BE2C (cell line): ENCODE measurements at regions not wholly inside any gene's neighbourhood (a gene's known extent, or its start where the extent isn't known, plus 50 kb on each side); places are given as distances from the start of the nearest gene placed in this dataset.
A peak's percentile ranks its signal among the peaks of the same experiment; 100 is the strongest.

ENCODE experiments used
- DNase-seq: peaks from one replicate; pipeline ENCODE4 v3.0.0-alpha.2; 2020
- H3K27me3 ChIP-seq: fragments of 250-450 bp; sonication (Bioruptor Pico); 2 replicates; pipeline ENCODE4 v1.5.1; 2020; ENCODE audit warnings: mild to moderate bottlenecking
- H3K36me3 ChIP-seq: fragments of 250-450 bp; sonication (Bioruptor Pico); 2 replicates; pipeline ENCODE4 v1.5.1; 2020; ENCODE audit warnings: mild to moderate bottlenecking
- H3K4me1 ChIP-seq: fragments of 250-450 bp; sonication (Bioruptor Pico); 2 replicates; pipeline ENCODE4 v1.5.1; 2020
- H3K4me3 ChIP-seq: 2 replicates; pipeline ENCODE4 v1.5.1; 2011; ENCODE audit warnings: low read depth, low read length
- H3K9me3 ChIP-seq: fragments of 250-450 bp; sonication (Bioruptor Pico); 2 replicates; pipeline ENCODE4 v1.5.1; 2020
- CTCF ChIP-seq: IDR thresholded peaks from 2 replicates; pipeline ENCODE4 v1.5.1; 2012; ENCODE audit warnings: mild to moderate bottlenecking, low read depth, low read length

DNA sequence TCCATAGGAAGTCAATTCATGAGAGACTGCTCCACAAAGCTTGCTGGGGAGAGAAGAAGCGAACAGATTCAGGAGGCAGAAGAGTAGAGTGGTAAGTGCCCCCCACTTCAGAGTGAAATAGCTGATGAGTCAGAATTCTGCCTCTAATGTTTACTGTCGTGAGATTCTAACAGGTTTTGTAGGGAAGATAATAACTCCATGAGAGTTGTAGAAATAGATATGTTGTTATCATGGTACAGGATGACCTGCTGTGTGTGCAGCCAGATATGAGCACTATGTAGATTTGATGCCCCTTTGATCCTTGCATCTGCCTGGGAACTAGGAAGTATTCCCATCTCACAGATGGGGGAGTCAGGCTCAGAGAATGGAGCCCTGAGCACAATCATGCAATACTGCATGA lies 502.4 kb upstream of the CDH11 start:
- no peaks in the 10 kb centered on the region for H3K36me3 ChIP-seq
- TF ChIP-seq CTCF = no peak
- H3K4me3 ChIP-seq = no peak overlapping the region
- H3K4me1 ChIP-seq = no peaks in the 10 kb centered on the region
- no peaks in the 10 kb centered on the region for H3K27me3 ChIP-seq
- H3K9me3 ChIP-seq = no peaks in the 10 kb centered on the region
- DNase-seq = no peak

DNA sequence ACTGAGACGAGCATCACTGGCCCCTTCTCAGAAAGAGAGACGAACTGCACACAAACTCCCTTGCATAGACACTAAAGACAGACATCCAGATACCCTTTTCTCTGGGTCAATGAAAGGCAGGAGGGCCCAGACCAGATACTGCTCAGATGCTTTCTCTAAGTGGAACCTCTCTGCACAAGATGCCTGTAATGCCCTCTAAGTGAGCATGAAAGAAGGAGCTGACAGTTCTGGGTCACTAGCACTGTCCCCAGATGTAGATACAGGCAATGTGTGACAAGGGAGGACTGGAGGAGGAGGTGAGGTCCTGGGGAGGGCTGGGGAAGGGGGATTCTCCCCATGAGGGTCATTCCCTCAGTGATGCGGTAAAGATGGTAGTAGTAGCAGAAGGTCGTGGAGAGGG lies 501.0 kb upstream of the CDH11 start:
- no peak for TF ChIP-seq CTCF
- DNase-seq = no peak
- Histone ChIP-seq H3K27me3 (no peaks in the 10 kb centered on the region), H3K9me3 (no peaks in the 10 kb centered on the region), H3K4me3 (no peak overlapping the region), H3K36me3 (no peaks in the 10 kb centered on the region), H3K4me1 (peaks cover 5% of the 10 kb centered on the region; the same call in 1 of the 2 replicates)

DNA sequence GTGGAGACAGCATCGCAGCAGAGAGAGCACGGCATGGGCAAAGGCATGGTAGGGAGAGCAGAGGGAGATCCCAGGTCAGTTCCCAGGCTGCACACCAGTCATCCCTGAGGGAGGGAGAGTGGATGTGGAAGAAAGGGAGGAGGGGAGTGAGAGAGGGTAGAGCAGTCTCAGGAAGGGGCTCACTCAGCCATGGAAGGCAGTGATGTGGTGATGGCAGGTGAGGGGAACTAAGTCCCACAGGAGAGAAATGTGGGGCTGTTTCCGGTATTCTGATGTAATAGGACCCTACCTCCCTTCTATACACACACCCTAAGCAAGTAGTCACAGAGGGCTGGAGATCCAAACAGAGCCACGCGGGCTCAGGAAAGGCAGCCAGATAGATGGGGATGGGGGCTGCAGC lies 500.3 kb upstream of the CDH11 start:
- H3K27me3 ChIP-seq = no peaks in the 10 kb centered on the region
- H3K9me3 ChIP-seq = no peaks in the 10 kb centered on the region
- no peak for DNase-seq
- H3K4me3 ChIP-seq = no peak overlapping the region
- peaks cover 5% of the 10 kb centered on the region; the same call in 1 of the 2 replicates for H3K4me1 ChIP-seq
- TF ChIP-seq CTCF = no peak
- H3K36me3 ChIP-seq = no peaks in the 10 kb centered on the region

DNA sequence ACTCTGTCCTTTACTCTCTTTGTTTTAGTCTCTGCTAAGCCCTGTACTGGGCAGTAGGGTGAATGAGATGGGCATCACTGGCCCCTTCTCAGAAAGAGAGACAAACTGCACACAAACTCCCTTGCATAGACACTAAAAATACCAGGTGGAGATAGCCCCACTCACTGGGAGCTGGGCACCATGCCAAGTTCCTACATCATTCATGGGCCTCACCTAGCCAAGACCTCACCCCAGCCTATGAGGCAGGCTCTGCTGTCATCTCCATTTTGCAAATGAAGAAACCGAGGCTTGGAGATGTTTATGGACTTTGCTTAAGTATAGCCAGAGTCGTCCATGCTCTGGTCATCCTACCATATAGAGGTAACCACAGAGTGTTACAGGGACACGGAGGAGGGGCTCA lies 499.8 kb upstream of the CDH11 start:
- Histone ChIP-seq H3K9me3 (no peaks in the 10 kb centered on the region), H3K4me3 (no peak overlapping the region), H3K36me3 (no peaks in the 10 kb centered on the region), H3K27me3 (no peaks in the 10 kb centered on the region), H3K4me1 (peaks cover 5% of the 10 kb centered on the region; the same call in 1 of the 2 replicates)
- peak; percentile 21 for DNase-seq
- TF ChIP-seq CTCF = no peak

DNA sequence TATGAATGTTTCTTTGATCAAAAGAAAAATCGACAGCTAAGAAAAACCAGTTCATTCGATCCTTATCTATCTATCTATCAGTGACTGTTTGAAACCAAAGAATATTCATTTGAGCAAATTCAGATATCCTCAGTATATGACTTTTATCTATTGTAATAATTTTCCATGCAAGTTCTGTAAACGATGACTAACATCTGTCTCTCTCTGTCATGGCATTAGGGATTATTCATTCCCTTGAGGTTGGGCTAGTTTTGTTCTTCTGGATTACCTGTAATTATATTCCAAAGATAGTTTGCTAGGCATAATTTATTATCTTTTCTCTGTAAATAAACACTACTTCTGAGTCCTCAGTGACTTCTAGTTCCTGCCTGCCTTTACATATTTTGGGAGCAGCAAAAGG lies 497.7 kb upstream of the CDH11 start:
- DNase-seq = no peak
- Histone ChIP-seq H3K27me3 (no peaks in the 10 kb centered on the region), H3K9me3 (no peaks in the 10 kb centered on the region), H3K36me3 (no peaks in the 10 kb centered on the region), H3K4me3 (no peak overlapping the region), H3K4me1 (peaks cover 5% of the 10 kb centered on the region; the same call in 1 of the 2 replicates)
- TF ChIP-seq CTCF = no peak

GRCh38 chr16:65618931-65619330 lies 497.1 kb upstream of the CDH11 start:
- DNase-seq = no peak
- Histone ChIP-seq H3K36me3 (no peaks in the 10 kb centered on the region), H3K9me3 (no peaks in the 10 kb centered on the region), H3K27me3 (no peaks in the 10 kb centered on the region), H3K4me3 (no peak overlapping the region), H3K4me1 (peaks cover 5% of the 10 kb centered on the region; the same call in 1 of the 2 replicates)
- no peak for TF ChIP-seq CTCF
